Esophagus muscularis mucosa (tissue), 3 donors: ENCODE measurements at regions not wholly inside any gene's neighbourhood (a gene's known extent, or its start where the extent isn't known, plus 50 kb on each side); places are given as distances from the start of the nearest gene placed in this dataset.

Experiments used
- POLR2A ChIP-seq: fragments of 450-650 bp; IDR thresholded peaks from one replicate; pipeline ENCODE4 v1.6.1; 2017; ENCODE audit warnings: antibody characterized with exemption, moderate library complexity, mild to moderate bottlenecking, low read depth
- TF ChIP-seq, protein P1 (sequence below), 3 experiments: fragments of 200-600 bp in 2 of 3; fragments of 450-650 bp in 1 of 3; sonication (generic) in 2 of 3; IDR thresholded peaks; one replicate each; pipeline ENCODE4 v1.5.1; 2017 to 2019; ENCODE audit warnings: antibody characterized with exemption in 3 of 3, mild to moderate bottlenecking in 2 of 3, moderate library complexity in 1 of 3

- TF ChIP-seq, protein P1, sequence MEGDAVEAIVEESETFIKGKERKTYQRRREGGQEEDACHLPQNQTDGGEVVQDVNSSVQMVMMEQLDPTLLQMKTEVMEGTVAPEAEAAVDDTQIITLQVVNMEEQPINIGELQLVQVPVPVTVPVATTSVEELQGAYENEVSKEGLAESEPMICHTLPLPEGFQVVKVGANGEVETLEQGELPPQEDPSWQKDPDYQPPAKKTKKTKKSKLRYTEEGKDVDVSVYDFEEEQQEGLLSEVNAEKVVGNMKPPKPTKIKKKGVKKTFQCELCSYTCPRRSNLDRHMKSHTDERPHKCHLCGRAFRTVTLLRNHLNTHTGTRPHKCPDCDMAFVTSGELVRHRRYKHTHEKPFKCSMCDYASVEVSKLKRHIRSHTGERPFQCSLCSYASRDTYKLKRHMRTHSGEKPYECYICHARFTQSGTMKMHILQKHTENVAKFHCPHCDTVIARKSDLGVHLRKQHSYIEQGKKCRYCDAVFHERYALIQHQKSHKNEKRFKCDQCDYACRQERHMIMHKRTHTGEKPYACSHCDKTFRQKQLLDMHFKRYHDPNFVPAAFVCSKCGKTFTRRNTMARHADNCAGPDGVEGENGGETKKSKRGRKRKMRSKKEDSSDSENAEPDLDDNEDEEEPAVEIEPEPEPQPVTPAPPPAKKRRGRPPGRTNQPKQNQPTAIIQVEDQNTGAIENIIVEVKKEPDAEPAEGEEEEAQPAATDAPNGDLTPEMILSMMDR (IDR thresholded peaks at IDR 0.05), result no peak
- no peak for TF ChIP-seq POLR2A
These were observed 250.7 kb downstream of the BTG1 start for GRCh38 chr12:91894911-91895310.
